ENCODE measurements at regions not wholly inside any gene's neighbourhood (a gene's known extent, or its start where the extent isn't known, plus 50 kb on each side); places are given as distances from the start of the nearest gene placed in this dataset.

DNA sequence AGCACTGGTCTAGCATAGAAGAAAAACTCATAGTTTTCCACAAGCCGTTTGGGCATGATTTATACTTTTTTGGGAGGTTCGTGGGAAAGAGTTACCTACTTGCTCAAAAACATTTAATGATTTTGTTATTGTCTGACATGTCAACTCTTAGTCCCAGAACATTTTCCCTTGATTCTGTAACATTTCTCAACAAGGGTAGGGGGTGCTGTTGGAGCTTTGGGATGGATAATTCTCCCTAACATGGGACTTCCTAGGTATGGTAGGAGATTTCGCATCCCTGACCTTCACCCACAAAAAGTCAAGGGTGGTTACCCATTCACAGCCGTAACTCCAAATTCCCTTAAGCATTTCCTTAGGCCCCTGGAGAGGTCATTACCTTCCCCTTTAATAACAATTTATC, 378.0 kb downstream of the YTHDC2 start:
- in situ Hi-C loops (cut with MboI) (no loop called here), intact Hi-C loops (cut with micrococcal nuclease) (no loop called here)
- no peak overlapping the region for H3K9ac ChIP-seq (ENCODE audit: insufficient read depth in 1 of 2, low read depth in 2 of 2, low read length in 2 of 2)
- H3K27ac ChIP-seq (ENCODE audit: extremely low read depth, low read depth, low read length): no peak overlapping the region
- TF ChIP-seq HDAC6 (IDR thresholded peaks at IDR 0.05; ENCODE audit: low read depth, low read length): no peak
- TF ChIP-seq, protein P1, sequence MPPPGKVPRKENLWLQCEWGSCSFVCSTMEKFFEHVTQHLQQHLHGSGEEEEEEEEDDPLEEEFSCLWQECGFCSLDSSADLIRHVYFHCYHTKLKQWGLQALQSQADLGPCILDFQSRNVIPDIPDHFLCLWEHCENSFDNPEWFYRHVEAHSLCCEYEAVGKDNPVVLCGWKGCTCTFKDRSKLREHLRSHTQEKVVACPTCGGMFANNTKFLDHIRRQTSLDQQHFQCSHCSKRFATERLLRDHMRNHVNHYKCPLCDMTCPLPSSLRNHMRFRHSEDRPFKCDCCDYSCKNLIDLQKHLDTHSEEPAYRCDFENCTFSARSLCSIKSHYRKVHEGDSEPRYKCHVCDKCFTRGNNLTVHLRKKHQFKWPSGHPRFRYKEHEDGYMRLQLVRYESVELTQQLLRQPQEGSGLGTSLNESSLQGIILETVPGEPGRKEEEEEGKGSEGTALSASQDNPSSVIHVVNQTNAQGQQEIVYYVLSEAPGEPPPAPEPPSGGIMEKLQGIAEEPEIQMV (tag; conservative IDR thresholded peaks at IDR 0.05; ENCODE audit: low read depth): no peak
- no peak for TF ChIP-seq MAFG (tag; conservative IDR thresholded peaks at IDR 0.05)
- TF ChIP-seq, protein P2, sequence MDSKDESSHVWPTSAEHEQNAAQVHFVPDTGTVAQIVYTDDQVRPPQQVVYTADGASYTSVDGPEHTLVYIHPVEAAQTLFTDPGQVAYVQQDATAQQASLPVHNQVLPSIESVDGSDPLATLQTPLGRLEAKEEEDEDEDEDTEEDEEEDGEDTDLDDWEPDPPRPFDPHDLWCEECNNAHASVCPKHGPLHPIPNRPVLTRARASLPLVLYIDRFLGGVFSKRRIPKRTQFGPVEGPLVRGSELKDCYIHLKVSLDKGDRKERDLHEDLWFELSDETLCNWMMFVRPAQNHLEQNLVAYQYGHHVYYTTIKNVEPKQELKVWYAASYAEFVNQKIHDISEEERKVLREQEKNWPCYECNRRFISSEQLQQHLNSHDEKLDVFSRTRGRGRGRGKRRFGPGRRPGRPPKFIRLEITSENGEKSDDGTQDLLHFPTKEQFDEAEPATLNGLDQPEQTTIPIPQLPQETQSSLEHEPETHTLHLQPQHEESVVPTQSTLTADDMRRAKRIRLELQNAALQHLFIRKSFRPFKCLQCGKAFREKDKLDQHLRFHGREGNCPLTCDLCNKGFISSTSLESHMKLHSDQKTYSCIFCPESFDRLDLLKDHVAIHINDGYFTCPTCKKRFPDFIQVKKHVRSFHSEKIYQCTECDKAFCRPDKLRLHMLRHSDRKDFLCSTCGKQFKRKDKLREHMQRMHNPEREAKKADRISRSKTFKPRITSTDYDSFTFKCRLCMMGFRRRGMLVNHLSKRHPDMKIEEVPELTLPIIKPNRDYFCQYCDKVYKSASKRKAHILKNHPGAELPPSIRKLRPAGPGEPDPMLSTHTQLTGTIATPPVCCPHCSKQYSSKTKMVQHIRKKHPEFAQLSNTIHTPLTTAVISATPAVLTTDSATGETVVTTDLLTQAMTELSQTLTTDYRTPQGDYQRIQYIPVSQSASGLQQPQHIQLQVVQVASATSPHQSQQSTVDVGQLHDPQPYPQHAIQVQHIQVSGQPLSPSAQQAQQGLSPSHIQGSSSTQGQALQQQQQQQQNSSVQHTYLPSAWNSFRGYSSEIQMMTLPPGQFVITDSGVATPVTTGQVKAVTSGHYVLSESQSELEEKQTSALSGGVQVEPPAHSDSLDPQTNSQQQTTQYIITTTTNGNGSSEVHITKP (IDR thresholded peaks at IDR 0.05; ENCODE audit: partially characterized antibody): no peak
- TF ChIP-seq ZNF239 (CRISPR knock-in tag; IDR thresholded peaks at IDR 0.05): no peak
- no peak for TF ChIP-seq CCNT2 (IDR thresholded peaks at IDR 0.05; ENCODE audit: borderline replicate concordance, extremely low read depth, insufficient read length, low read depth, low read length)
- TF ChIP-seq, protein P3, sequence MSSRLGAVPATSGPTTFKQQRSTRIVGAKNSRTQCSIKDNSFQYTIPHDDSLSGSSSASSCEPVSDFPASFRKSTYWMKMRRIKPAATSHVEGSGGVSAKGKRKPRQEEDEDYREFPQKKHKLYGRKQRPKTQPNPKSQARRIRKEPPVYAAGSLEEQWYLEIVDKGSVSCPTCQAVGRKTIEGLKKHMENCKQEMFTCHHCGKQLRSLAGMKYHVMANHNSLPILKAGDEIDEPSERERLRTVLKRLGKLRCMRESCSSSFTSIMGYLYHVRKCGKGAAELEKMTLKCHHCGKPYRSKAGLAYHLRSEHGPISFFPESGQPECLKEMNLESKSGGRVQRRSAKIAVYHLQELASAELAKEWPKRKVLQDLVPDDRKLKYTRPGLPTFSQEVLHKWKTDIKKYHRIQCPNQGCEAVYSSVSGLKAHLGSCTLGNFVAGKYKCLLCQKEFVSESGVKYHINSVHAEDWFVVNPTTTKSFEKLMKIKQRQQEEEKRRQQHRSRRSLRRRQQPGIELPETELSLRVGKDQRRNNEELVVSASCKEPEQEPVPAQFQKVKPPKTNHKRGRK (tag; IDR thresholded peaks at IDR 0.05): no peak
- TF ChIP-seq, protein P4, sequence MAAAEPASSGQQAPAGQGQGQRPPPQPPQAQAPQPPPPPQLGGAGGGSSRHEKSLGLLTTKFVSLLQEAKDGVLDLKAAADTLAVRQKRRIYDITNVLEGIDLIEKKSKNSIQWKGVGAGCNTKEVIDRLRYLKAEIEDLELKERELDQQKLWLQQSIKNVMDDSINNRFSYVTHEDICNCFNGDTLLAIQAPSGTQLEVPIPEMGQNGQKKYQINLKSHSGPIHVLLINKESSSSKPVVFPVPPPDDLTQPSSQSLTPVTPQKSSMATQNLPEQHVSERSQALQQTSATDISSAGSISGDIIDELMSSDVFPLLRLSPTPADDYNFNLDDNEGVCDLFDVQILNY (CRISPR knock-in tag; IDR thresholded peaks at IDR 0.05): no peak
- no peak for TF ChIP-seq ETV5 (CRISPR knock-in tag; IDR thresholded peaks at IDR 0.05; ENCODE audit: low read depth)
- DNase-seq (ENCODE audit: extremely low read depth in 1 of 4, low spot score in 3 of 4): no peak
- ATAC-seq: no peak
- no peaks in the 10 kb centered on the region for H3K36me3 ChIP-seq (ENCODE audit: control insufficient read depth, insufficient read depth, low read length)
- no peaks in the 10 kb centered on the region; the same call in 1 of the 2 replicates for H3K9me3 ChIP-seq (replicated peaks; ENCODE audit: control insufficient read depth, insufficient read depth, low read depth, low read length)
- no peaks in the 10 kb centered on the region for H4K20me1 ChIP-seq (replicated peaks; ENCODE audit: control insufficient read depth, insufficient read depth, low read length)
- no peaks in the 10 kb centered on the region for H3K27me3 ChIP-seq (ENCODE audit: control insufficient read depth in 2 of 2, insufficient read depth in 2 of 2, low read length in 2 of 2)
- H2AFZ ChIP-seq (ENCODE audit: low read depth, low read length): no peak overlapping the region
- H3K4me1 ChIP-seq (replicated peaks in 1 of 2; ENCODE audit: control insufficient read depth in 2 of 2, insufficient read depth in 2 of 2, low read length in 2 of 2): no peaks in the 10 kb centered on the region
- FAIRE-seq: no peak
- BruUV-seq (replicated peaks): no TSS peak
- no peaks in the 10 kb centered on the region for H3K79me2 ChIP-seq (ENCODE audit: control insufficient read depth, insufficient read depth, low read length)
- ChIA-PET POLR2A (no interaction called here), CTCF (ENCODE audit: low intra/inter-chr PET ratio) (no interaction called here)
- H3K9me1 ChIP-seq (ENCODE audit: control insufficient read depth, insufficient read depth, low read length): no peaks in the 10 kb centered on the region
- WGBS (ENCODE audit: insufficient coverage, low coverage, missing lambda C conversion rate): 2% methylated on average over 4 of the region's 4 CpGs
- H3K4me2 ChIP-seq (ENCODE audit: insufficient read depth, low read length): no peak overlapping the region
- H3K4me3 ChIP-seq: no peak overlapping the region
